Limb (tissue), 2 donors: ENCODE measurements at regions not wholly inside any gene's neighbourhood (a gene's known extent, or its start where the extent isn't known, plus 50 kb on each side); places are given as distances from the start of the nearest gene placed in this dataset.
"Not testable (repeated sequence)": the region's sequence is repeated elsewhere in the genome, so short reads cannot be mapped to it uniquely, and the experiment has no call there.

Experiments
- DNase-seq, 2 donors: peaks; one replicate each; pipeline ENCODE4 v3.0.0-alpha.2; 2016; ENCODE audit errors: extremely low spot score in 2 of 2

DNA sequence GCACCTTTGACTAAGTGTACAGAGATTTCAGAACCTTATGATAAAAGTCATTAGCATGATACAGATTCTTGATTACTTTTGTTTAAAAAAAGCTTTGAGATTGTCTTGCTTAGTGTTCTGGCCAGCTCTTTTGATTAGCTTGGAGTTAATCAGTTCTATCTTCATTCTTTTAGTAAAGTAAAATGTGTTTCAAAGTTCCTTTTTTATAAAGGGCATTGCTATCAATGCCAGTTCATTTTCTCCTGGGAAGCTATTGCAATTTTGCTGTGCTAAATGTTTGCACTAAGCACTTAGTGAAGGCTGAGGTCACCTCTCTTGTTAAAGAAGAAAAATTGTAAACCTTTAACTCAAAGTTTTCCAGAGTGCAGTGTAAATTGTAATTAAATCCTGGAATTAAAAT is 946.7 kb upstream of the TMPRSS15 start:
- DNase-seq = no peak

GRCh38 chr21:19353256-19353655 is 949.7 kb upstream of the TMPRSS15 start:
- DNase-seq = no peak

GRCh38 chr21:19368944-19369343 is 965.4 kb upstream of the TMPRSS15 start:
- DNase-seq = no peak

GRCh38 chr21:19392390-19392789 is 988.8 kb upstream of the TMPRSS15 start:
- DNase-seq = no peak

GRCh38 chr21:19400223-19400770 is 996.7 kb upstream of the TMPRSS15 start:
- DNase-seq = no peak

DNA sequence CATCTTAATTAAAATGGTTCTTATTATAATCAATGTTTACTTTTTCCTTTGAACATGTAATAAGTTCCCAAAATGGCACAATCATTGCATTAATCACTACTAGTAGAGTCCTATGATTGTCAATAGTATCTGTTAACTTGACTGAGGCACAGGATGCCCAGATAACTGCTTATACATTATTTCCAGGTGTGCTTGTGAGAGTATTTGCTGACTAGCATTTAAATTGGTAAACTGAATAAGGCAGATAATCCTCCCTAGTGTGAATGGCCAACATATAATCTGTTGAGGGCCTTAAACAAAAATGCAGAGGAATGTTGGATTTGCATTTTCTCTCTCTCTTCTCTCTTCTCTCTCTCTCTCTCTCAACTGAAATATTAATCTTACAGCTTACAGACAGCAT is 999.3 kb upstream of the TMPRSS15 start:
- DNase-seq = no peak

DNA sequence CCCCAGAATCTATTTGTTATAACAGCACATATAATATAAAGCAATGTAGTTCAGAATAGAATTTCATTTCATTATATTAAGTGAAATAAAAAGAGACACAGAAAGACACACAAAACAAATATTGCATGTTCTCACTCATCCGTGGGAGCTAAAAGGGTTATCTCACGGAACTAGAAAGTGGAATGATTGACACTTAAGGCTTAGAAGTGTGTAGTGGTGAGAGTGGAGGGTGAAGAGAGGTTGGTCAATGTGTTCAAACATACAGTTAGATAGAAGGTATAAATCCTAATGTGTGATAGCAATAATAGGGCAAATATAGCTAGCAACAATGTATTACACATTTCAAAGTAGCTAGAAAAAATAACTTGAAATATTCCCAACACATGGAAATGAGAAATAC is 1001.7 kb upstream of the TMPRSS15 start:
- no peak for DNase-seq

DNA sequence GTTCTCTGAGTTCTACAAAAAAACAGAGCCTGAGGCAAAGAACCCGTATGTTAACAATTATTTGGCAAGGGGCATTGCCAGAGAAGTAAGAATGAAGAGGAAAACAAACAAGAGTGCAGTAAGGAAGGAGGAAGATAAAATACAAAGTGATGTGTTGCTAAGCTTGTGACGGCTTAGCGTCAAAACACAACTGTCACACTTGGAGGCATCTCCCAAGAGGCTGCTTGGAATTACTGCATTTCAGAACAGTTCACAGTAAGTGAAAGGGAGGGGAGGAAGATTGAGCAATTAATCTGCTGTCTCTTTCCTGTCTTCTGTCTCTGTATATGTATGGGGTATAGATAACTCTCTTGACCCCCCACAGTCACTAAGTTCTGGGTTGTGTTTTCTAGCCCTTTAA is 1017.0 kb upstream of the TMPRSS15 start:
- no peak for DNase-seq

GRCh38 chr21:19433623-19434022 is 1030.0 kb upstream of the TMPRSS15 start:
- no peak for DNase-seq

GRCh38 chr21:19440792-19441655 is 1037.4 kb upstream of the TMPRSS15 start:
- no peak for DNase-seq

- no peak for DNase-seq
These were observed 1054.7 kb upstream of the TMPRSS15 start for GRCh38 chr21:19458295-19458694.

DNA sequence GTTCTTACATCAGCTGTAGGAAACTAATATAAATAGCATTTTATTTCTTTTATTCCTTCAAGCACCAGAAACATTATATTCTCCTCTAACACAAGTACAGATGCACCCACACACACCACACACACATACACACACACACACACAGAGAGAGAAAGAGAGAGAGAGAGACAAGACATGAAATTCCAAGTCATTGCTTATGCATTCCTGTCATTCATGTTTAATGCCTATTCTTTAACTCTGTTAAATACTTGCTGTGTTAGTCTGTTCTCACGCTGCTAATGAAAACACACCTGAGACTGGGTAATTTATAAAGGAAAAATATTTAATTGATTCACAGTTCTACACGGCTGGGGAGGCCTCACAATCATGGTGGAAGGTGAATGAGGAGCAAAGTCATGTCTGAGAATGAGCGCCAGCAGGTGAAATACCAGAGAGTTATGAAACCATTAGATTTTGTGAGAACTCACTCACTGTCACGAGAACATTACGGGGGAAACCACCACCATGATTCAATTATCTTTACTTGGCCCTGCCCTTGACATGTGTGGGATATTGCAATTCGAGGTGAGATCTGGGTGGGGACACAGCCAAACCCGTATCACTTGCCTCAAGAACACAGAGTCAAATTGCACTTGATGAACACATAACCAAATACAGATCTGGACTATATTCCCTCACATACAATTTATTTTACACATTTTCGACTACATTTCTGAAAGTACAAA is 1058.1 kb upstream of the TMPRSS15 start:
- DNase-seq = no peak

DNA sequence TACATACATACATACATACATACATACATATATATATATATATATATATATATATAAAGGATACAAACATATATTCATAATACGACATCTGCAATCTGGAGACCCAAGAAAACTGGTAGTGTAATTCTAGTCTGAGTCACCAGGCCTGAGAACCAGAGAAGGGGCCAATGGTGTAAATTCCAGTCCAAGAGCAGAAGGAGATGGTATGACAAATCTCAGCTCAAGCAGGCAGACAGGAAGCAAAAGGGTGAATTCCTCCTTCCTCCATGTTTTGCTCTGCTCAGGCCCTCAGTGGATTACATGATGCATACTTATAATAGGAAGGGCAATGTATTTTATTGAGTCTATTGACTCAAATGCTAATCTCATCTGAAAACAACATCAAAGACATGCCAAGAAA is 1060.4 kb upstream of the TMPRSS15 start:
- no peak for DNase-seq

DNA sequence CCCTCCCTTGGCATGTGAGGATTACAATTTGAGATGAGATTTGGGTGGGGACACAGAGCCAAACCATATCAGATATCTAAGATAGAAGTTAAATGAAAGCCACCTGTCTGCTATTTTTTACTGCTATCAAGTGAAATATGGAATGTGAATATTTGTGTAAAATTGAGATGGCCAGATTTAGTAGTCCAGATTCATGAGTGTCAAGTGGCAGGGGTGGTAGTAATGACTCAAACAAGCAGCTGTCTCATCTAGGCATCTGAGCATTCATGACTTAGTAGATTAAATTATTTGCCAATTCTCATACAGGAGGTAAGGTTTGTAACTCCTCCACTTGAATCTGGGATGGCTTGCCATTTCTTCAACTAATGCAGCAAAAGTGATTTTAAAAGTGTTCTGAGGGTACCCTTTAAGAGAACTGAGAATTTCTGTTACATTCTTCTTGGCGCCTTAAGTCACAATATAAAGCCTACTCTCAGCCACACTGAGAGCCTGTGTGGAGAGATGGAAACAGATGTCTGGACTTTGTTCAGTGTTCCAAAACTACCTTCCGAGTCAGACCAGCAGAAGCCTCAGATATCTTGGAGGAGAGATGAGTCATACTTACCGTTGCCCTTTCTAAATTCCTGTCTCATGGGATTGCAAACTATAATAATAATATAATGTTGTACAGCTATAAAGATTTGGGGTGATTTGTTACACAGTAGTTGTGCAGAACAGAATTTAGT is 1065.6 kb upstream of the TMPRSS15 start:
- no peak for DNase-seq

DNA sequence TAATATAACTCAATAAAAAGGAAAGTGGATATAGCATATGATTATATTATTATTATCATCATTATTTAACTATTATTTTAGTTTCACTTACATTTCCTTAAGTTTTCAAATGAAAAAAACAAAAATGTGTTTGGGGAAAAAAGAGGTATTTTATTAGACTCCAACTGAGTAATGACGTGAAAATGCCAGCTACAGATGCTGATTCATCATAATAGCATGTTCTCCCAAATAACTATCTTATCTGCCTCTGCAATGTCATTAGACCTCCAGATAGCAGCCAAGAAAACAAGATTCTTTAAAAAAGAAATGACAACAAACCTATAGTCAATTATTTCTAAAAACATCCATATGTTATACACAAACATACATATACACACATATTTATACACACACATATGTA is 1071.9 kb upstream of the TMPRSS15 start:
- no peak for DNase-seq

DNA sequence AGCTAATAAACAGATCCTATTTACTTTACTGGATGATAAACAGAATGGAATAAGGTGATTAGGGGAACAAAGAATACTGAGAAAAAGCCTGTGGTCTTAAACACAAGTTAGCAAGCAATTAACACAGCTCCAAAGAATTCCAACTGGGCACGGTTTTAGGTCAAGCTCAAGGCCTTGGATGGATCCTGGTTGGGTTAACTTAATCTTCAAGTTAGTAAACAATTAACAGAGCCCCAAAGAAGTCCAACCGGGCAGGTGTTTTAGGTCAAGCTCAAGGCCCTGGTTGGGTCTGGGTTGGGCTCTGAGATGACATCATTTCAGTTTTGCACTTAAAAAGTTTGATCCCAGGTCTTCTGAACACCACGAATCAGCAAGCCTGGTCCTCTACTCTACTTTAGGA is 1086.3 kb upstream of the TMPRSS15 start:
- DNase-seq = no peak

- no peak for DNase-seq
These were observed 1086.9 kb upstream of the TMPRSS15 start for GRCh38 chr21:19490481-19490880.

DNA sequence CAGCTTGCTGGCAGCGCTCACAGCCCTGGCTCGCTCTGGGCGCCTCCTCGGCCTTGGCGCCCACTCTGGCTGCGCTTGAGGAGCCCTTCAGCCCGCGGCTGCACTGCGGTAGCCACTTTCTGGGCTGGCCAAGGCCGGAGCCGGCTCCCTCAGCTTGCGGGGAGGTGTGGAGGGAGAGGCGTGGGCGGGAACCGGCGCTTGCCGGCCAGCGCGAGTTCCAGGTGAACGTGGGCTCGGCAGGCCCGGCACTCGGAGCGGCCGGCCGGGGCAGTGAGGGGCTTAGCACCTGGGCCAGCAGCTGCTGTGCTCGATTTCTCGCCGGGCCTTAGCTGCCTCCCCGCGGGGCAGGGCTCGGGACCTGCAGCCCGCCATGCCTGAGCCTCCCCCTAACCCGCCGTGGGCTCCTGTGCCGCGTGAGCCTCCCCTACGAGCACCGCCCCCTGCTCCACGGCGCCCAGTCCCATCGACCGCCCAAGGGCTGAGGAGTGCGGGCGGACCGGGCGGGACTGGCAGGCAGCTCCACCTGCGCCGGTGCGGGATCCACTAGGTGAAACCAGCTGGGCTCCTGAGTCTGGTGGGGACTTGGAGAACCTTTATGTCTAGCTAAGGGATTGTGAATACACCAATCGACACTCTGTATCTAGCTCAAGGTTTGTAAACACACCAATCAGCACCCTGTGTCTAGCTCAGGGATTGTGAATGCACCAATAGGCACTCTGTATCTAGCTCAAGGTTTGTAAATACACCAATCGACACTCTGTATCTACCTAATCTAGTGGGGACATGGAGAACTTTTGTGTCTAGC is 1090.1 kb upstream of the TMPRSS15 start:
- DNase-seq = not testable (repeated sequence)

GRCh38 chr21:19501115-19501514 is 1097.5 kb upstream of the TMPRSS15 start:
- no peak for DNase-seq

- DNase-seq = no peak
These were observed 1104.2 kb upstream of the TMPRSS15 start for GRCh38 chr21:19507682-19508260.

DNA sequence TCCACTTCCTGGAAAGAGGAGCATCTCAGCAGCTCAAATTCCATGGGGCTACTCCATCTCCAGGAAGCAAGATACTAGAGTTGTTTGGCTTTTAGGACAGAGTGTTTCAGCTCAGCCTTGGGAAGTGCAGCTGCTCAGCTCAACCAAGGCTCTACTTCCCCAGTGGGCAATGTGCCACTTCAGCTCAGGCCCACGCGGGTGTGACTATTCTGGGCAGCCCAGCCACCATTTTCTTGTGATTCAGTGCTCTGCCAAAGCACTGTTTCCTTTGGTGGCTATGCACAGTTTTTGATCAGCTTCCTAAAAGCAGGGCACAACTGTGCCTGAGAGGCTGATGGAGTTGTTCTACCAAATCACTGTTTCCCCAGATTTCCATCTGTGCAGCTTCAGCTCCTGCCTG is 1104.9 kb upstream of the TMPRSS15 start:
- DNase-seq = no peak
